ENCODE measurements at regions not wholly inside any gene's neighbourhood (a gene's known extent, or its start where the extent isn't known, plus 50 kb on each side); places are given as distances from the start of the nearest gene placed in this dataset.

GRCh38 chr20:52799130-52799529, 173.0 kb upstream of the TSHZ2 start:
- ChIA-PET CTCF (interaction anchor here (0.6 kb wide), 1 partner anchor 1737 kb away, joined by 5 read pairs; no protein-coding TSS in a partner anchor), POLR2A (ENCODE audit: low non-redundant PET) (no interaction called here)
- no peak for TF ChIP-seq CTCF (conservative IDR thresholded peaks at IDR 0.05; ENCODE audit: low read depth)
- no peak for DNase-seq (ENCODE audit: low spot score)
- H3K27ac ChIP-seq: no peak overlapping the region

- DNase-seq (ENCODE audit: low spot score): no peak
- TF ChIP-seq CTCF (conservative IDR thresholded peaks at IDR 0.05; ENCODE audit: low read depth): no peak
- POLR2A ChIA-PET (ENCODE audit: low non-redundant PET): no interaction called here
- CTCF ChIA-PET: no interaction called here
- no peak overlapping the region for H3K27ac ChIP-seq
Measured at GRCh38 chr20:52798124-52798523, 174.0 kb upstream of the TSHZ2 start.

DNA sequence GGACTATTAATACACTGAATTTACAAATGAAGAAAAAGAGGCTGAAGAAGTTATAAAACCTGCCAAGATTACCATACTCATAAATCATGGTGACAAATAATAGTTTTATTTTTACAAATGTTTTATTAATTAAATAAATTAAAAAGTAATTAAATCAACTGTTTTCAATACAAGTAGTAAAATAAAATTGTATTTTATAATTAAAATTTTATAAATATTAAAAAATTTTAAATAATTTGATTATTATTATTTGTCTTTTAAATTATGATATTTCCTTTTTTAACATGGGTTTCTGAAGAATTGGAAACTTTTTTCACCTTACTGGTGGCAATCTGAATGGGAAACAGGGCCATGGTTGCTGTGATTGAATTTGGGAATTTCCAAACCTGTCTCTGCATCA, 177.3 kb upstream of the TSHZ2 start:
- CTCF ChIA-PET: no interaction called here
- H3K27ac ChIP-seq: no peak overlapping the region
- no peak for DNase-seq (ENCODE audit: low spot score)
- TF ChIP-seq CTCF (conservative IDR thresholded peaks at IDR 0.05; ENCODE audit: low read depth): no peak
- POLR2A ChIA-PET (ENCODE audit: low non-redundant PET): no interaction called here

- DNase-seq (ENCODE audit: low spot score): no peak
- no peak for TF ChIP-seq CTCF (conservative IDR thresholded peaks at IDR 0.05; ENCODE audit: low read depth)
- no peak overlapping the region for H3K27ac ChIP-seq
- CTCF ChIA-PET: no interaction called here
- POLR2A ChIA-PET (ENCODE audit: low non-redundant PET): no interaction called here
Measured at GRCh38 chr20:52793339-52793963, 178.7 kb upstream of the TSHZ2 start.

DNA sequence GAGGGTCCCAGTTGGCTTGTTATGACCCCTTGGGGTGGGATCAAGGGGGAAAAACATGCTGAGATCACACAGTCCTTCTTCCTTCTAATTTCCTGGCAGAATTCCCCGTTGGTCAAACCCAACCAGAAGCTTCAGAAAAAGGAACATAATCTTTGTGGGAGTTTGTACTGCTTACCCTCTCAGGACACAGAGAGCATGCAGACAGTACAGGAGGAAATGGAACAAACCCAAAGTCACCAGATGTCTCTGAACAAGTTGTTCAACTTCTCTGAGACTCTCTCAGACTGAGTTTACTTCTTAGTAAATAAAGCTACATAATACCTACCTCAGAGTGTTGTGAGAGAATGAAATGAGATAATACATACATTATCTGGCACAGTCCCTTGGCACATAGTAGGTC, 181.1 kb upstream of the TSHZ2 start:
- DNase-seq (ENCODE audit: low spot score): no peak
- TF ChIP-seq CTCF (conservative IDR thresholded peaks at IDR 0.05; ENCODE audit: low read depth): no peak
- no peak overlapping the region for H3K27ac ChIP-seq
- ChIA-PET CTCF (no interaction called here), POLR2A (ENCODE audit: low non-redundant PET) (no interaction called here)

GRCh38 chr20:52789716-52790115, 182.4 kb upstream of the TSHZ2 start:
- H3K27ac ChIP-seq: no peak overlapping the region
- CTCF ChIA-PET: no interaction called here
- TF ChIP-seq CTCF (conservative IDR thresholded peaks at IDR 0.05; ENCODE audit: low read depth): no peak
- DNase-seq (ENCODE audit: low spot score): no peak
- POLR2A ChIA-PET (ENCODE audit: low non-redundant PET): no interaction called here

- no peak for TF ChIP-seq CTCF (conservative IDR thresholded peaks at IDR 0.05; ENCODE audit: low read depth)
- ChIA-PET CTCF (no interaction called here), POLR2A (ENCODE audit: low non-redundant PET) (no interaction called here)
- no peak for DNase-seq (ENCODE audit: low spot score)
- H3K27ac ChIP-seq: no peak overlapping the region
Measured at GRCh38 chr20:52787962-52788361, 184.2 kb upstream of the TSHZ2 start.

All from RWPE1 (cell line).